ENCODE measurements at regions not wholly inside any gene's neighbourhood (a gene's known extent, or its start where the extent isn't known, plus 50 kb on each side); places are given as distances from the start of the nearest gene placed in this dataset.

DNA sequence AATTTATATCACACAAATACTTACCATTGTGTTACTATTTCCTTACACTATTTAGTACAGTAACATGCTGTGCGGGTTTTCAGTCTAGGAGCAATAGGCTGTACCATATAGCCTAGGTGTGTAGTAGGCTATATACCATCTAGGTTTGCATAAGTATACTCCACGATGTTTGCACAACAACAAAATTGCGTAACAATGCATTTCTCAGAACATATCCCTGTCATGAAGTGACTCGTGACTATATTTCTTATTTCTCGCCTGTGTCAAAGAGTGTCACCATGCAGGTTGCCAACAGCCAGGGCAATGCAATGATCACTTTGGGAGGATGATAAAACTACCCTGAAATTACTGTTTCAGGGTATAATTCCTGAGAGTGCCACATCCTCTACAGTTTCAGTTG lies 65.6 kb upstream of the CD180 start:
- TF ChIP-seq, protein P1, sequence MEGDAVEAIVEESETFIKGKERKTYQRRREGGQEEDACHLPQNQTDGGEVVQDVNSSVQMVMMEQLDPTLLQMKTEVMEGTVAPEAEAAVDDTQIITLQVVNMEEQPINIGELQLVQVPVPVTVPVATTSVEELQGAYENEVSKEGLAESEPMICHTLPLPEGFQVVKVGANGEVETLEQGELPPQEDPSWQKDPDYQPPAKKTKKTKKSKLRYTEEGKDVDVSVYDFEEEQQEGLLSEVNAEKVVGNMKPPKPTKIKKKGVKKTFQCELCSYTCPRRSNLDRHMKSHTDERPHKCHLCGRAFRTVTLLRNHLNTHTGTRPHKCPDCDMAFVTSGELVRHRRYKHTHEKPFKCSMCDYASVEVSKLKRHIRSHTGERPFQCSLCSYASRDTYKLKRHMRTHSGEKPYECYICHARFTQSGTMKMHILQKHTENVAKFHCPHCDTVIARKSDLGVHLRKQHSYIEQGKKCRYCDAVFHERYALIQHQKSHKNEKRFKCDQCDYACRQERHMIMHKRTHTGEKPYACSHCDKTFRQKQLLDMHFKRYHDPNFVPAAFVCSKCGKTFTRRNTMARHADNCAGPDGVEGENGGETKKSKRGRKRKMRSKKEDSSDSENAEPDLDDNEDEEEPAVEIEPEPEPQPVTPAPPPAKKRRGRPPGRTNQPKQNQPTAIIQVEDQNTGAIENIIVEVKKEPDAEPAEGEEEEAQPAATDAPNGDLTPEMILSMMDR (IDR thresholded peaks at IDR 0.05; ENCODE audit: low read depth, low read length), result no peak
- H3K4me3 ChIP-seq (ENCODE audit: low read depth, low read length), result no peak overlapping the region

DNA sequence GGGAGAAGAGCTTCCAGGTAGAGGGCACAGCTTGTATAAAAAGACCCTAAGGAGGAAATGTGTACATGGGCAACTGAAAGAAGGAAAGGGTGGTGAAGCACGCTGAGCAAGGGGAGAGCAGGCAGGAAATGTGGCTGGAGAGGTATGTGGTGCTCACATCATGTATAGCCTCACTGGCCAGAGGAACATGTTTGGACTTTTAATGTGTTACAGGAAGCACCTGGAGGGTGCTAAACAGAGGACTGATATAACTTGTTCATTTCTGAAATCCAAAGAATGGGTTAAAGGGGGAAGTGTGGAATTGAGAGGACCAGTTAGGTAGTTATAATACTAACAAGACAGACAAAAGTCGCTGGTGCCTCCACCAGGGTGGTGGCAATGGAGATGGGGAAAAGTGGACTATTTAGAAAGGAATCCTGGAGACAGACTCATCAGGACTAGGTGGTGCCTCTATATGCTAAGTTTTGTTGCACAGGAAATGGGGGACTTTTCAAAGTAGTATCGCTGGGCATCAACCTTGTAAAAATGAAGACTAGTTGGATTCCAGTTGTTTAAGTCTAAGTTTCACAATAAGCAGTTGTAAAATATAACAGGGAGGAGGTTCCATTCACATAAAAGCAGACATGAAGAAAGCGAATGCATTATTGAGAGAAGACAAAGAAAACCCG lies 63.1 kb upstream of the CD180 start:
- H3K4me3 ChIP-seq (ENCODE audit: low read depth, low read length), result no peak overlapping the region
- TF ChIP-seq, protein P1 (IDR thresholded peaks at IDR 0.05; ENCODE audit: low read depth, low read length), result no peak

DNA sequence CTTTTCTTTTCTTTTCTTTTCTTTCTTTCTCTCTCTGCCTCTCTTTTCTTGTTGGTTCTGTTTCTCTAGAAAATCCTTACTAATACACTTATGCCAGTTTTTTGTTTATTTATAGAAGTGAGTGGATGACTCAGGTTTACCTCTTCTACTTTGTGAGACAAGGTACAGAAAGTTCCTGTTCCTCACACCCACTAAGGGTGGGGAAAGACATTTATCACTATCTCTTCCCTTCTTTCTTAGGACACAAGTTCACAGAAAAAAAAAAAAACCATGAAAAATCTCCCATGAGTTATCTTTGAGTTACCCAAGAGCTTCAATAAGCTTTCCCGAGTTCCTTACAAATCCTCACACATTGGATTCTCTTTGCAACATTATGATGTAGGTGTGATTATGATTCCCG lies 60.9 kb upstream of the CD180 start:
- no peak overlapping the region for H3K4me3 ChIP-seq (ENCODE audit: low read depth, low read length)
- TF ChIP-seq, protein P1 (IDR thresholded peaks at IDR 0.05; ENCODE audit: low read depth, low read length), result no peak

DNA sequence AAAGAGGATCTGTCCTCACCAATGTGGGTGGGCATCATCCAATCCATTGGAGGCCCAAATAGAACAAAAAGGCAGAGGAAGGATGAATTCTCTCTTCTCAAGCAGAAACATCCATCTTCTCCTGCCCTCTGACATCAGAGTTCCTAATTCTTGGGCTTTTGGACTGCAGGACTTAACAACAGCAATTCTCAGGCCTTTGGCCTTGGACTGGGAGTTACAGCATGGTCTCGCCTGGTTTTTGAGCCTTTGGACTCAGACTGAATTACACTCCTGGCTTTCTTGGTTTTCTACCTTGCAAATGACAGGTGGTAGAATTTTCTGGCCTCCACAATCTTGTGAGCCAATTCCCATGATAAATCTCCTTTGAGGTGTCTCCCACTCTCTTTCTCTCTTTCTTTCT lies 60.5 kb upstream of the CD180 start:
- TF ChIP-seq, protein P1 (IDR thresholded peaks at IDR 0.05; ENCODE audit: low read depth, low read length), result no peak
- no peak overlapping the region for H3K4me3 ChIP-seq (ENCODE audit: low read depth, low read length)

DNA sequence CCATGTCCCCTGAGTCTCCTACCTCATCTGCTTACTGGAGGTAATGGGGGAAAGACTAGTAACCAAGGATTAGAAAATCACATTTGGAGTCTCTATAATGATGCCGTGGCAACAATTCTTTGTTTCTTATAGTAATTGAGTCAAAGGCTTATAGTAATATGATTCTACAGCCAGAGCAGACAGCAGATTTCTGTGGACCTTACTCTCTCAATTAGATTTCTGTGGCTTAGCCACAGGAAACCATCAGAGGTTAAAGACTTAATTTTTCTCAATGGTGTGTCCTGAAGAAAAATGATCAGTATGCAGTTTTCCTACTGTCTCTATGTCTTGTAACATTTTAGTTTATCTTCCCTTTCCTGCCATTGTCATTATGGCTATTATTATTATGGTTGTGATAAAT lies 59.3 kb upstream of the CD180 start:
- TF ChIP-seq, protein P1 (IDR thresholded peaks at IDR 0.05; ENCODE audit: low read depth, low read length), result no peak
- H3K4me3 ChIP-seq (ENCODE audit: low read depth, low read length), result no peak overlapping the region

DNA sequence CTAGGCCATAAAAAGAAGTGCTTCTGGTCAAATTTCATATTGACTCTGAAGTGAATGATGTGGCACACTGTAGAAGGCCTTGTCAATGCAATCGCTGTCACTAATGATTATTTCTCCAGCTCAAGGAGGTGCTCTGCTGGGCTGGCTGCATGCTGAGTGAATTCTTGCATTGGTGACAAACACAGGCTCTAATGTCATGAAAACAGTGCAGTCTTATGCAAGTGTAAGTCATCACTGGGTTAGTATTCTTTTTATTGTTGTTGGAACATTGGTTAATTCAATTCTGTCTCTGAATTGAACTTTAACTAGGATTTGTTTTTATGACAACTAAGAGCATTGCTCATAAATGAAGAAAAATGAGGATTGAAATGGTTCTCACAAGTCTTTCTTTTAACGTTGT lies 57.3 kb upstream of the CD180 start:
- TF ChIP-seq, protein P1 (IDR thresholded peaks at IDR 0.05; ENCODE audit: low read depth, low read length), result no peak
- no peak overlapping the region for H3K4me3 ChIP-seq (ENCODE audit: low read depth, low read length)

DNA sequence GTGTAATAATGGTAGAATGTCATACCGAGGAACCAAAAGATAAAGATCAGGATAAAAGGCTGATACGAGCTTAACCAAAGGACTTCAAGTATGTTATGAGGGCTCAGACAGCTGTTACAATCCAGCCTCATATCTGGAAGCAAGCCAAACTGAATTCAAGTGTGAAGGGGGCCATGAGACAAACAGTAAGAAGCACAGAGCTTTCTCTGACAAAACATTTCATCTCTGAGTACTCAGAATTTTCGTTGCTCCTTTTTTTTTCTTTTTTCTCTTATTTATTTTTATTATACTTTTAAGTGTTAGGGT lies 52.9 kb upstream of the CD180 start:
- TF ChIP-seq, protein P1 (IDR thresholded peaks at IDR 0.05; ENCODE audit: low read depth, low read length), result no peak
- H3K4me3 ChIP-seq (ENCODE audit: low read depth, low read length), result no peak overlapping the region
